ENCODE measurements at regions not wholly inside any gene's neighbourhood (a gene's known extent, or its start where the extent isn't known, plus 50 kb on each side); places are given as distances from the start of the nearest gene placed in this dataset.
A peak's percentile ranks its signal among the peaks of the same experiment; 100 is the strongest.

- Histone ChIP-seq H3K27ac (ENCODE audit: insufficient read depth, low read depth, low read length, poor library complexity, severe bottlenecking) (no peak overlapping the region), H3K4me3 (ENCODE audit: insufficient read depth, low read depth, low read length) (no peak overlapping the region), H3K27me3 (ENCODE audit: control insufficient read depth, insufficient read depth, low read length, poor library complexity, severe bottlenecking) (no peaks in the 10 kb centered on the region), H3K4me1 (ENCODE audit: control insufficient read depth, insufficient read depth, low read length) (peaks cover 20% of the 10 kb centered on the region), H3K9me3 (ENCODE audit: control insufficient read depth, low read length) (no peaks in the 10 kb centered on the region), H3K36me3 (ENCODE audit: control insufficient read depth, insufficient read depth, low read length) (no peaks in the 10 kb centered on the region)
- WGBS, 2 experiments, result 44 to 47% methylated on average over 3 of the region's 3 CpGs
These were observed 484.3 kb downstream of the SOX6 start for GRCh38 chr11:15871904-15872626.

- no peaks in the 10 kb centered on the region for H3K9me3 ChIP-seq (ENCODE audit: control insufficient read depth, low read length)
- H3K4me3 ChIP-seq (ENCODE audit: insufficient read depth, low read depth, low read length), result no peak overlapping the region
- no peak overlapping the region for H3K27ac ChIP-seq (ENCODE audit: insufficient read depth, low read depth, low read length, poor library complexity, severe bottlenecking)
- H3K27me3 ChIP-seq (ENCODE audit: control insufficient read depth, insufficient read depth, low read length, poor library complexity, severe bottlenecking), result no peaks in the 10 kb centered on the region
- H3K4me1 ChIP-seq (ENCODE audit: control insufficient read depth, insufficient read depth, low read length), result peaks cover 20% of the 10 kb centered on the region
- no peaks in the 10 kb centered on the region for H3K36me3 ChIP-seq (ENCODE audit: control insufficient read depth, insufficient read depth, low read length)
- 94 to 96% methylated on average over 1 of the region's 1 CpG for WGBS, 2 experiments
These were observed 482.8 kb downstream of the SOX6 start for GRCh38 chr11:15873501-15873900.

GRCh38 chr11:15874704-15875103 is 481.6 kb downstream of the SOX6 start:
- H3K4me3 ChIP-seq (ENCODE audit: insufficient read depth, low read depth, low read length), result no peak overlapping the region
- H3K4me1 ChIP-seq (ENCODE audit: control insufficient read depth, insufficient read depth, low read length), result peaks cover 20% of the 10 kb centered on the region
- H3K27ac ChIP-seq (ENCODE audit: insufficient read depth, low read depth, low read length, poor library complexity, severe bottlenecking), result no peak overlapping the region
- H3K27me3 ChIP-seq (ENCODE audit: control insufficient read depth, insufficient read depth, low read length, poor library complexity, severe bottlenecking), result no peaks in the 10 kb centered on the region
- no peaks in the 10 kb centered on the region for H3K9me3 ChIP-seq (ENCODE audit: control insufficient read depth, low read length)
- WGBS, 2 experiments, result 83 to 96% methylated on average over 2 of the region's 2 CpGs
- no peaks in the 10 kb centered on the region for H3K36me3 ChIP-seq (ENCODE audit: control insufficient read depth, insufficient read depth, low read length)

GRCh38 chr11:15875393-15875792 is 481.0 kb downstream of the SOX6 start:
- WGBS, 2 experiments, result 80 to 83% methylated on average over 3 of the region's 3 CpGs
- Histone ChIP-seq H3K9me3 (ENCODE audit: control insufficient read depth, low read length) (no peaks in the 10 kb centered on the region), H3K36me3 (ENCODE audit: control insufficient read depth, insufficient read depth, low read length) (no peaks in the 10 kb centered on the region), H3K27me3 (ENCODE audit: control insufficient read depth, insufficient read depth, low read length, poor library complexity, severe bottlenecking) (no peaks in the 10 kb centered on the region), H3K27ac (ENCODE audit: insufficient read depth, low read depth, low read length, poor library complexity, severe bottlenecking) (no peak overlapping the region), H3K4me1 (ENCODE audit: control insufficient read depth, insufficient read depth, low read length) (peaks cover 20% of the 10 kb centered on the region), H3K4me3 (ENCODE audit: insufficient read depth, low read depth, low read length) (no peak overlapping the region)

- 42 to 46% methylated on average over 2 of the region's 2 CpGs for WGBS, 2 experiments
- no peaks in the 10 kb centered on the region for H3K27me3 ChIP-seq (ENCODE audit: control insufficient read depth, insufficient read depth, low read length, poor library complexity, severe bottlenecking)
- peak overlapping the region; percentile 61 for H3K27ac ChIP-seq (ENCODE audit: insufficient read depth, low read depth, low read length, poor library complexity, severe bottlenecking)
- H3K9me3 ChIP-seq (ENCODE audit: control insufficient read depth, low read length), result no peaks in the 10 kb centered on the region
- H3K4me1 ChIP-seq (ENCODE audit: control insufficient read depth, insufficient read depth, low read length), result peaks cover 16% of the 10 kb centered on the region
- no peak overlapping the region for H3K4me3 ChIP-seq (ENCODE audit: insufficient read depth, low read depth, low read length)
- no peaks in the 10 kb centered on the region for H3K36me3 ChIP-seq (ENCODE audit: control insufficient read depth, insufficient read depth, low read length)
These were observed 480.4 kb downstream of the SOX6 start for GRCh38 chr11:15875943-15876342.

GRCh38 chr11:15878756-15879155 is 477.6 kb downstream of the SOX6 start:
- H3K27me3 ChIP-seq (ENCODE audit: control insufficient read depth, insufficient read depth, low read length, poor library complexity, severe bottlenecking), result no peaks in the 10 kb centered on the region
- WGBS, 2 experiments, result 86 to 95% methylated on average over 1 of the region's 1 CpG
- H3K4me3 ChIP-seq (ENCODE audit: insufficient read depth, low read depth, low read length), result no peak overlapping the region
- peaks cover 7% of the 10 kb centered on the region for H3K4me1 ChIP-seq (ENCODE audit: control insufficient read depth, insufficient read depth, low read length)
- H3K27ac ChIP-seq (ENCODE audit: insufficient read depth, low read depth, low read length, poor library complexity, severe bottlenecking), result no peak overlapping the region
- H3K36me3 ChIP-seq (ENCODE audit: control insufficient read depth, insufficient read depth, low read length), result no peaks in the 10 kb centered on the region
- H3K9me3 ChIP-seq (ENCODE audit: control insufficient read depth, low read length), result no peaks in the 10 kb centered on the region

GRCh38 chr11:15880291-15880690 is 476.1 kb downstream of the SOX6 start:
- 96 to 97% methylated on average over 3 of the region's 3 CpGs for WGBS, 2 experiments
- Histone ChIP-seq H3K27me3 (ENCODE audit: control insufficient read depth, insufficient read depth, low read length, poor library complexity, severe bottlenecking) (no peaks in the 10 kb centered on the region), H3K4me3 (ENCODE audit: insufficient read depth, low read depth, low read length) (no peak overlapping the region), H3K36me3 (ENCODE audit: control insufficient read depth, insufficient read depth, low read length) (no peaks in the 10 kb centered on the region), H3K4me1 (ENCODE audit: control insufficient read depth, insufficient read depth, low read length) (peaks cover 12% of the 10 kb centered on the region), H3K9me3 (ENCODE audit: control insufficient read depth, low read length) (no peaks in the 10 kb centered on the region), H3K27ac (ENCODE audit: insufficient read depth, low read depth, low read length, poor library complexity, severe bottlenecking) (no peak overlapping the region)

- Histone ChIP-seq H3K27ac (ENCODE audit: insufficient read depth, low read depth, low read length, poor library complexity, severe bottlenecking) (no peak overlapping the region), H3K27me3 (ENCODE audit: control insufficient read depth, insufficient read depth, low read length, poor library complexity, severe bottlenecking) (no peaks in the 10 kb centered on the region), H3K4me1 (ENCODE audit: control insufficient read depth, insufficient read depth, low read length) (peaks cover 5% of the 10 kb centered on the region), H3K4me3 (ENCODE audit: insufficient read depth, low read depth, low read length) (no peak overlapping the region), H3K9me3 (ENCODE audit: control insufficient read depth, low read length) (no peaks in the 10 kb centered on the region), H3K36me3 (ENCODE audit: control insufficient read depth, insufficient read depth, low read length) (no peaks in the 10 kb centered on the region)
- 83 to 89% methylated on average over 9 of the region's 9 CpGs for WGBS, 2 experiments
These were observed 473.4 kb downstream of the SOX6 start for GRCh38 chr11:15882876-15883454.

- 88 to 94% methylated on average over 5 to 7 of the region's 7 CpGs for WGBS, 2 experiments
- Histone ChIP-seq H3K4me1 (ENCODE audit: control insufficient read depth, insufficient read depth, low read length) (peaks cover 5% of the 10 kb centered on the region), H3K9me3 (ENCODE audit: control insufficient read depth, low read length) (no peaks in the 10 kb centered on the region), H3K27ac (ENCODE audit: insufficient read depth, low read depth, low read length, poor library complexity, severe bottlenecking) (no peak overlapping the region), H3K36me3 (ENCODE audit: control insufficient read depth, insufficient read depth, low read length) (no peaks in the 10 kb centered on the region), H3K27me3 (ENCODE audit: control insufficient read depth, insufficient read depth, low read length, poor library complexity, severe bottlenecking) (no peaks in the 10 kb centered on the region), H3K4me3 (ENCODE audit: insufficient read depth, low read depth, low read length) (no peak overlapping the region)
These were observed 472.9 kb downstream of the SOX6 start for GRCh38 chr11:15883455-15883920.

GRCh38 chr11:15884141-15884540 is 472.2 kb downstream of the SOX6 start:
- Histone ChIP-seq H3K27ac (ENCODE audit: insufficient read depth, low read depth, low read length, poor library complexity, severe bottlenecking) (no peak overlapping the region), H3K9me3 (ENCODE audit: control insufficient read depth, low read length) (no peaks in the 10 kb centered on the region), H3K4me1 (ENCODE audit: control insufficient read depth, insufficient read depth, low read length) (peaks cover 5% of the 10 kb centered on the region), H3K36me3 (ENCODE audit: control insufficient read depth, insufficient read depth, low read length) (no peaks in the 10 kb centered on the region), H3K4me3 (ENCODE audit: insufficient read depth, low read depth, low read length) (no peak overlapping the region), H3K27me3 (ENCODE audit: control insufficient read depth, insufficient read depth, low read length, poor library complexity, severe bottlenecking) (no peaks in the 10 kb centered on the region)
- 90 to 94% methylated on average over 10 to 13 of the region's 13 CpGs for WGBS, 2 experiments

All from ectodermal cell (in vitro differentiated cells).